A549 (cell line): ENCODE measurements at regions not wholly inside any gene's neighbourhood (a gene's known extent, or its start where the extent isn't known, plus 50 kb on each side); places are given as distances from the start of the nearest gene placed in this dataset.

Experiments used
- ATAC-seq, 2 experiments: fragments of 200-7000 bp in 1 of 2; fragments of >200 bp in 1 of 2; cut with Nextera tagmentation in 1 of 2; cut with Tn5 transposase in 1 of 2; 3 replicates each; pipeline versions ENCODE4 v1.8.0 to v1.9.1; 2018 to 2020; ENCODE audit warnings: mild to moderate bottlenecking in 1 of 2, moderate library complexity in 1 of 2
- CTCF ChIA-PET: fragments of 300-600 bp; sonication (Branson Sonifier 250); formaldehyde crosslinking; extraction: SDS; loops from one replicate; lab custom pipeline; 2021; ENCODE audit warnings: antibody characterized with exemption, inconsistent platforms; lab: Yijun Ruan, JAX
- POLR2A ChIA-PET: fragments of 350-600 bp; formaldehyde crosslinking; extraction: SDS; loops from one replicate; lab custom pipeline; 2021; ENCODE audit warnings: antibody characterized with exemption, inconsistent platforms; lab: Yijun Ruan, JAX
- DNase-seq, 2 experiments: peaks; one replicate each; pipeline versions ENCODE4 v3.0.0 to v3.0.0-alpha.2; 2011 to 2016; ENCODE audit warnings: low read depth in 1 of 2, low spot score in 1 of 2
- FAIRE-seq: peaks from 2 replicates; lab custom pipeline; 2011; peaks lifted over from hg19 to GRCh38; lab: Jason Lieb, UNC
- H3K27ac ChIP-seq, 2 experiments: fragments of >200 bp; sonication (Bioruptor Twin); formaldehyde crosslinking; 3 replicates each; pipeline ENCODE4 v1.5.1; 2016 to 2017
- H3K4me1 ChIP-seq: fragments of >200 bp; sonication (Bioruptor Twin); formaldehyde crosslinking; 3 replicates; pipeline ENCODE4 v1.6.1; 2016
- H3K4me2 ChIP-seq: fragments of >200 bp; sonication (Bioruptor Twin); formaldehyde crosslinking; 3 replicates; pipeline ENCODE4 v1.6.1; 2016
- H3K4me3 ChIP-seq: fragments of >200 bp; sonication (Bioruptor Twin); formaldehyde crosslinking; 3 replicates; pipeline ENCODE4 v1.5.1; 2016
- H3K9me3 ChIP-seq: fragments of >200 bp; sonication (Bioruptor Twin); formaldehyde crosslinking; 3 replicates; pipeline ENCODE4 v1.6.1; 2016
- BHLHE40 ChIP-seq: IDR thresholded peaks from 2 replicates; pipeline ENCODE4 v1.6.1; 2012; ENCODE audit warnings: low read depth, low read length, inconsistent platforms
- CBX2 ChIP-seq: fragments of 200-600 bp; sonication (generic); IDR thresholded peaks from 2 replicates; pipeline ENCODE4 v1.6.1; 2016; ENCODE audit warnings: low read depth, mild to moderate bottlenecking, borderline replicate concordance
- CEBPB ChIP-seq, 2 experiments: fragments of >200 bp in 1 of 2; sonication (Bioruptor Twin) in 1 of 2; formaldehyde crosslinking in 1 of 2; IDR thresholded peaks; 2 replicates each; pipeline ENCODE4 v1.6.1; 2012 to 2016
- EHF ChIP-seq: fragments of 250-450 bp; sonication (Bioruptor Pico); IDR thresholded peaks from 2 replicates; pipeline ENCODE4 v1.5.0; 2020; ENCODE audit warnings: mild to moderate bottlenecking
- EHMT2 ChIP-seq: fragments of 200-600 bp; sonication (generic); IDR thresholded peaks from 2 replicates; pipeline ENCODE4 v1.6.1; 2016; ENCODE audit warnings: antibody characterized with exemption, low read depth, mild to moderate bottlenecking, moderate library complexity
- FOXS1 ChIP-seq: fragments of 250-450 bp; sonication (Bioruptor Pico); IDR thresholded peaks from 2 replicates; pipeline ENCODE4 v1.5.0; 2020; ENCODE audit warnings: mild to moderate bottlenecking, moderate library complexity
- HEYL ChIP-seq: fragments of 250-450 bp; sonication (Bioruptor Pico); IDR thresholded peaks from 2 replicates; pipeline ENCODE4 v1.8.0; 2021; ENCODE audit warnings: mild to moderate bottlenecking, moderate library complexity
- HOXB13 ChIP-seq: fragments of 250-450 bp; sonication (Bioruptor Pico); IDR thresholded peaks from 2 replicates; pipeline ENCODE4 v1.5.0; 2020; ENCODE audit warnings: low read depth, mild to moderate bottlenecking, moderate library complexity
- HOXB5 ChIP-seq: fragments of 250-450 bp; sonication (Bioruptor Pico); IDR thresholded peaks from 2 replicates; pipeline ENCODE4 v1.5.0; 2020; ENCODE audit warnings: mild to moderate bottlenecking, moderate library complexity
- JUN ChIP-seq, 2 experiments: fragments of >200 bp; sonication (Bioruptor Twin); formaldehyde crosslinking; IDR thresholded peaks; 2 replicates in 1 of 2; 3 replicates in 1 of 2; pipeline ENCODE4 v1.6.1; 2016 to 2017
- JUNB ChIP-seq: fragments of >200 bp; sonication (Bioruptor Twin); formaldehyde crosslinking; IDR thresholded peaks from 2 replicates; pipeline ENCODE4 v1.6.1; 2016
- KDM1A ChIP-seq: fragments of 200-600 bp; sonication (generic); IDR thresholded peaks from 2 replicates; pipeline ENCODE4 v1.6.1; 2016; ENCODE audit warnings: low read depth, mild to moderate bottlenecking
- KDM5A ChIP-seq: fragments of 200-600 bp; sonication (generic); IDR thresholded peaks from 2 replicates; pipeline ENCODE4 v1.6.1; 2016; ENCODE audit warnings: antibody characterized with exemption, mild to moderate bottlenecking
- MAFK ChIP-seq: fragments of 450-650 bp; IDR thresholded peaks from 2 replicates; pipeline ENCODE4 v1.6.1; 2014; ENCODE audit not compliant: partially characterized antibody
- MAZ ChIP-seq: fragments of 150-350 bp; IDR thresholded peaks from 2 replicates; pipeline ENCODE4 v1.6.1; 2014; ENCODE audit warnings: antibody characterized with exemption, low read depth, low read length, borderline replicate concordance
- NFE2L2 ChIP-seq: fragments of 150-350 bp; conservative IDR thresholded peaks from 2 replicates; pipeline ENCODE4 v1.6.1; 2014; ENCODE audit warnings: low read length
- NR3C1 ChIP-seq: fragments of >200 bp; sonication (Bioruptor Twin); formaldehyde crosslinking; IDR thresholded peaks from 3 replicates; pipeline ENCODE4 v1.6.1; 2017
- PHF8 ChIP-seq: fragments of 200-600 bp; sonication (generic); IDR thresholded peaks from 2 replicates; pipeline ENCODE4 v1.6.1; 2016; ENCODE audit warnings: low read depth, mild to moderate bottlenecking, antibody characterized with exemption, moderate library complexity, borderline replicate concordance
- POLR2A ChIP-seq: IDR thresholded peaks from 2 replicates; pipeline ENCODE4 v1.6.1; 2012; ENCODE audit warnings: mild to moderate bottlenecking, low read length
- RARB ChIP-seq: fragments of 250-450 bp; sonication (Bioruptor Pico); IDR thresholded peaks from 2 replicates; pipeline ENCODE4 v1.8.0; 2021; ENCODE audit warnings: mild to moderate bottlenecking, moderate library complexity
- RNF2 ChIP-seq: fragments of 200-600 bp; sonication (generic); IDR thresholded peaks from 2 replicates; pipeline ENCODE4 v1.6.1; 2016; ENCODE audit warnings: low read depth, mild to moderate bottlenecking, antibody characterized with exemption, moderate library complexity, borderline replicate concordance
- SREBF2 ChIP-seq: fragments of 450-650 bp; IDR thresholded peaks from 2 replicates; pipeline ENCODE4 v1.6.1; 2014; ENCODE audit warnings: mild to moderate bottlenecking, moderate library complexity
- TP53 ChIP-seq: fragments of 250-450 bp; sonication (Bioruptor Pico); IDR thresholded peaks from 2 replicates; pipeline ENCODE4 v1.5.0; 2021; ENCODE audit warnings: mild to moderate bottlenecking, moderate library complexity
- ZSCAN20 ChIP-seq: fragments of 250-450 bp; sonication (Bioruptor Pico); IDR thresholded peaks from 2 replicates; pipeline ENCODE4 v1.8.0; 2022; ENCODE audit warnings: mild to moderate bottlenecking, moderate library complexity
- WGBS: methylation state at CpG from one replicate; pipeline ENCODE4 v1.1.6; 2017; ENCODE audit errors: missing lambda C conversion rate; 5-methylcytosine and 5-hydroxymethylcytosine counted together
- TF ChIP-seq, protein P1 (sequence below): fragments of 250-450 bp; sonication (Bioruptor Pico); IDR thresholded peaks from 2 replicates; pipeline ENCODE4 v1.5.0; 2021; ENCODE audit warnings: mild to moderate bottlenecking, moderate library complexity, borderline replicate concordance
- TF ChIP-seq, protein P2 (sequence below): fragments of 250-450 bp; sonication (Bioruptor Pico); IDR thresholded peaks from 2 replicates; pipeline ENCODE4 v1.5.0; 2020; ENCODE audit warnings: low read depth, mild to moderate bottlenecking, moderate library complexity
- TF ChIP-seq, protein P3 (sequence below): IDR thresholded peaks from 2 replicates; pipeline ENCODE4 v1.6.1; 2012
- TF ChIP-seq, protein P4 (sequence below): IDR thresholded peaks from 2 replicates; pipeline ENCODE4 v1.6.1; 2012; ENCODE audit warnings: low read depth, borderline replicate concordance
- TF ChIP-seq, protein P5 (sequence below): fragments of 450-650 bp; IDR thresholded peaks from 2 replicates; pipeline ENCODE4 v1.6.1; 2014; ENCODE audit warnings: antibody characterized with exemption

DNA sequence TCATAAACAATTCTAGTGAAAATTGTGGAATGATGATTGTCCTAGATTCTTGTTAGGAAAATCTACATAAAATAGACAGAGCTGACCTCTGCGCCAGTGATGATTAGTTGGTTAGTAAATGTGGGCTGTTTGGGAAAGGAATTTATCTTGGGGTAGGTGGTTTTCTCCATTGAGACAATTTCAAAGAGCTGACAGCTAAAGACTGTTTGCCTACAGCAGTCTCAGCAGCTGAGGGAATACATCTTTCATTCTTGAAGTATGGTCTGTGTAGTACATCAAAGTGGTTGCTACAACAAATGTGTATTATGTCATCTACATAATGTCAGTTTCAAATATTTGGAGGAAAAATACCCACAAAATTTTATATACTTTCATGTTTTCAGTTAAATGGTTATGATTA lies 117.2 kb upstream of the TRPC4 start (continued):
- TF ChIP-seq, protein P1, sequence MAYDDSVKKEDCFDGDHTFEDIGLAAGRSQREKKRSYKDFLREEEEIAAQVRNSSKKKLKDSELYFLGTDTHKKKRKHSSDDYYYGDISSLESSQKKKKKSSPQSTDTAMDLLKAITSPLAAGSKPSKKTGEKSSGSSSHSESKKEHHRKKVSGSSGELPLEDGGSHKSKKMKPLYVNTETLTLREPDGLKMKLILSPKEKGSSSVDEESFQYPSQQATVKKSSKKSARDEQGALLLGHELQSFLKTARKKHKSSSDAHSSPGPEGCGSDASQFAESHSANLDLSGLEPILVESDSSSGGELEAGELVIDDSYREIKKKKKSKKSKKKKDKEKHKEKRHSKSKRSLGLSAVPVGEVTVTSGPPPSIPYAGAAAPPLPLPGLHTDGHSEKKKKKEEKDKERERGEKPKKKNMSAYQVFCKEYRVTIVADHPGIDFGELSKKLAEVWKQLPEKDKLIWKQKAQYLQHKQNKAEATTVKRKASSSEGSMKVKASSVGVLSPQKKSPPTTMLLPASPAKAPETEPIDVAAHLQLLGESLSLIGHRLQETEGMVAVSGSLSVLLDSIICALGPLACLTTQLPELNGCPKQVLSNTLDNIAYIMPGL (CRISPR knock-in tag), result no peak

DNA sequence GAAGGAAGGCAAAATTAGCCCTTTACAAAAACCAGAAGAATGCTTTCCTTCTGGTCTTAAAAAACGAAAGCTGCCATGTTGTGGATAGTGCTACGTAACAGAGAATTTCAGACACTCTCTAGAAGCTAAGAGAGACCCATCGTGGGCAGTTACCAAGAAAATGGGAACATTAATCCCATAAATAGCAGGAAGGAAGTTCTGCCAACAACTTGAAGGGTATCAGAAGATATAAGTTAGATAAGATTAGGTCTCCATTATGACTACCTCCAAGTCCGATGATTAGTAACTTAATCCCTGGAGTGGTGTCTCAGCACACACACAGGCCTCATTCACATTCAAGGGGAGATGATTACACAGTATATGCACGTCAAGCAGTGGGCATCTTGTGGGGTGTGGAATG lies 115.7 kb upstream of the TRPC4 start:
- no peak for FAIRE-seq
- Histone ChIP-seq H3K27ac (no peak overlapping the region), H3K4me2 (no peak overlapping the region), H3K4me3 (no peak overlapping the region), H3K9me3 (no peaks in the 10 kb centered on the region), H3K4me1 (no peaks in the 10 kb centered on the region)
- CTCF ChIA-PET, result no interaction called here
- ATAC-seq, result no peak
- POLR2A ChIA-PET, result no interaction called here
- DNase-seq, result no peak
- no peak for TF ChIP-seq RNF2
- TF ChIP-seq CBX2, result no peak
- TF ChIP-seq HEYL (CRISPR knock-in tag), result no peak
- no peak for TF ChIP-seq POLR2A
- TF ChIP-seq PHF8, result no peak
- no peak for TF ChIP-seq HOXB5 (CRISPR knock-in tag)
- no peak for TF ChIP-seq ZSCAN20 (CRISPR knock-in tag)
- TF ChIP-seq KDM5A, result no peak
- TF ChIP-seq NFE2L2, result no peak
- no peak for TF ChIP-seq BHLHE40
- no peak for TF ChIP-seq NR3C1
- no peak for TF ChIP-seq JUN (IDR thresholded peaks at IDR 0.05)
- no peak for TF ChIP-seq EHF
- TF ChIP-seq, protein P1 (CRISPR knock-in tag), result no peak
- TF ChIP-seq, protein P2, sequence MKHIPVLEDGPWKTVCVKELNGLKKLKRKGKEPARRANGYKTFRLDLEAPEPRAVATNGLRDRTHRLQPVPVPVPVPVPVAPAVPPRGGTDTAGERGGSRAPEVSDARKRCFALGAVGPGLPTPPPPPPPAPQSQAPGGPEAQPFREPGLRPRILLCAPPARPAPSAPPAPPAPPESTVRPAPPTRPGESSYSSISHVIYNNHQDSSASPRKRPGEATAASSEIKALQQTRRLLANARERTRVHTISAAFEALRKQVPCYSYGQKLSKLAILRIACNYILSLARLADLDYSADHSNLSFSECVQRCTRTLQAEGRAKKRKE, result no peak
- TF ChIP-seq MAFK, result no peak
- TF ChIP-seq, protein P3, sequence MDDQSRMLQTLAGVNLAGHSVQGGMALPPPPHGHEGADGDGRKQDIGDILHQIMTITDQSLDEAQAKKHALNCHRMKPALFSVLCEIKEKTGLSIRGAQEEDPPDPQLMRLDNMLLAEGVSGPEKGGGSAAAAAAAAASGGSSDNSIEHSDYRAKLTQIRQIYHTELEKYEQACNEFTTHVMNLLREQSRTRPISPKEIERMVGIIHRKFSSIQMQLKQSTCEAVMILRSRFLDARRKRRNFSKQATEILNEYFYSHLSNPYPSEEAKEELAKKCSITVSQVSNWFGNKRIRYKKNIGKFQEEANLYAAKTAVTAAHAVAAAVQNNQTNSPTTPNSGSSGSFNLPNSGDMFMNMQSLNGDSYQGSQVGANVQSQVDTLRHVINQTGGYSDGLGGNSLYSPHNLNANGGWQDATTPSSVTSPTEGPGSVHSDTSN, result no peak
- no peak for TF ChIP-seq CEBPB (IDR thresholded peaks at IDR 0.05)
- 18% methylated on average over 5 of the region's 5 CpGs for WGBS

DNA sequence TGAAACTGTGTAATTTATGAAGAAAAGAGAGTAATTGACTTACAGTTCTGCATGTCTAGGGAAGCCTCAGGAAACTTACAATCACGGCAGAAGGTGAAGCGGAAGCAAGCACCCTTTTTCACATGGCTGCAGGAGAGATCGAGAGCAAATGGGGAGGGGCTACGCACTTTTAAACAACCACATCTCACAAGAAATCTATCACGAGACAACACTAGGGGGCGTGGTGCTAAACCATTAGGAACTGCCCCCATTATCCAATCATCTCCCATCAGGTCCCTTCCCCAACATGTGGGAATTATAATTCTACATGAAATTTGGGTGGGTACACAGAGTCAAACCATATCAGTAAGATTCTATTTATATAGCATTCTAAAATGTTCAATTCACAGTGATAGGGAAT lies 114.8 kb upstream of the TRPC4 start:
- no peak for ATAC-seq
- ChIA-PET CTCF (no interaction called here), POLR2A (no interaction called here)
- WGBS, result 53% methylated on average over 6 of the region's 6 CpGs
- H3K9me3 ChIP-seq, result no peaks in the 10 kb centered on the region
- H3K4me1 ChIP-seq, result no peaks in the 10 kb centered on the region
- H3K4me3 ChIP-seq, result no peak overlapping the region
- DNase-seq, result peak in 1 of 2 experiments; percentile 0
- H3K27ac ChIP-seq, result no peak overlapping the region
- H3K4me2 ChIP-seq, result no peak overlapping the region
- no peak for FAIRE-seq
- TF ChIP-seq EHMT2 (no peak), SREBF2 (no peak), NR3C1 (no peak), HOXB13 (CRISPR knock-in tag) (no peak), RARB (CRISPR knock-in tag) (no peak), FOXS1 (CRISPR knock-in tag) (no peak), NFE2L2 (no peak), MAZ (no peak), KDM5A (no peak), KDM1A (no peak), JUNB (no peak), TP53 (CRISPR knock-in tag) (no peak), BHLHE40 (no peak)
- TF ChIP-seq, protein P4, sequence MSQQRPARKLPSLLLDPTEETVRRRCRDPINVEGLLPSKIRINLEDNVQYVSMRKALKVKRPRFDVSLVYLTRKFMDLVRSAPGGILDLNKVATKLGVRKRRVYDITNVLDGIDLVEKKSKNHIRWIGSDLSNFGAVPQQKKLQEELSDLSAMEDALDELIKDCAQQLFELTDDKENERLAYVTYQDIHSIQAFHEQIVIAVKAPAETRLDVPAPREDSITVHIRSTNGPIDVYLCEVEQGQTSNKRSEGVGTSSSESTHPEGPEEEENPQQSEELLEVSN, result no peak
- TF ChIP-seq, protein P5, sequence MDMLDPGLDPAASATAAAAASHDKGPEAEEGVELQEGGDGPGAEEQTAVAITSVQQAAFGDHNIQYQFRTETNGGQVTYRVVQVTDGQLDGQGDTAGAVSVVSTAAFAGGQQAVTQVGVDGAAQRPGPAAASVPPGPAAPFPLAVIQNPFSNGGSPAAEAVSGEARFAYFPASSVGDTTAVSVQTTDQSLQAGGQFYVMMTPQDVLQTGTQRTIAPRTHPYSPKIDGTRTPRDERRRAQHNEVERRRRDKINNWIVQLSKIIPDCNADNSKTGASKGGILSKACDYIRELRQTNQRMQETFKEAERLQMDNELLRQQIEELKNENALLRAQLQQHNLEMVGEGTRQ, result no peak
- TF ChIP-seq, protein P2, result no peak
